ENCODE measurements at regions not wholly inside any gene's neighbourhood (a gene's known extent, or its start where the extent isn't known, plus 50 kb on each side); places are given as distances from the start of the nearest gene placed in this dataset.

DNA sequence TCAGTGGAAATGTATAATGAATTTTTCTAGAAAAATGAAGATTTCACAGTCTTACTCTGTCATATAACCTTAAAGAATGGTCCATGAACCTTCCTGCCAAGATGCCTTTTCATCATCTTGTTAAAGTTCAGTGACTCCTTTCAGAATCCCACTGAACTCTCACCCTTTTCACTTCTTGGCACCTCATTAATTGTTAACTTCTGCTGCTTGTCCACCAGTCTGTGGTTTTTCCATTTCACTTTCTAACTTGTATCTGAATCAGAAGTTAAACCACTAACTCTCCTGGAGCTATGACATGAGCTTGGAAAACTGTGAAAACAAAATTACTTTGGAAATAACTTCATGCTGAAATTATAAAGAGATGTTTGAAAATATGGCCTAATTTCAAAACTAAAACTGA is 281.2 kb upstream of the ALCAM start:
- no peak overlapping the region for H3K9ac ChIP-seq (replicated peaks in 1 of 4; ENCODE audit: extremely low read depth in 1 of 4, low read depth in 3 of 4, low read length in 3 of 4)
- no peak overlapping the region for H3K18ac ChIP-seq (ENCODE audit: extremely low read depth, low read length)
- FAIRE-seq (no peak), DNase-seq (ENCODE audit: low read depth in 1 of 2, low spot score in 2 of 2) (no peak)
- H3K27ac ChIP-seq (ENCODE audit: low read depth, low read length), result no peak overlapping the region
- no peak overlapping the region for H3K4me2 ChIP-seq (ENCODE audit: insufficient read depth in 1 of 2, low read depth in 2 of 2, low read length in 2 of 2)
- no peaks in the 10 kb centered on the region for H4K20me1 ChIP-seq (replicated peaks in 1 of 2; ENCODE audit: control insufficient read depth in 1 of 2, insufficient read depth in 2 of 2, low read length in 2 of 2)
- no peaks in the 10 kb centered on the region for H3K27me3 ChIP-seq (replicated peaks in 1 of 4; ENCODE audit: control insufficient read depth in 3 of 4, extremely low read depth in 1 of 4, insufficient read depth in 3 of 4, low read length in 3 of 4)
- no peaks in the 10 kb centered on the region for H3K4me1 ChIP-seq (replicated peaks in 1 of 4; ENCODE audit: control insufficient read depth in 3 of 4, insufficient read depth in 4 of 4, low read length in 3 of 4)
- no peak for TF ChIP-seq CREB1 (IDR thresholded peaks at IDR 0.05)
- no peak for TF ChIP-seq SIN3A (conservative IDR thresholded peaks at IDR 0.05 in 1 of 2, IDR thresholded peaks at IDR 0.05 in 1 of 2; ENCODE audit: low read depth in 1 of 2, low read length in 2 of 2)
- no peak for TF ChIP-seq ASH2L (IDR thresholded peaks at IDR 0.05; ENCODE audit: low read length)
- TF ChIP-seq E2F6 (IDR thresholded peaks at IDR 0.05), result no peak
- H4K91ac ChIP-seq (replicated peaks; ENCODE audit: insufficient read length, low read length), result no peak overlapping the region
- H3K14ac ChIP-seq (ENCODE audit: insufficient read length), result no peak overlapping the region
- no peak overlapping the region for H2BK5ac ChIP-seq (ENCODE audit: low read depth, low read length)
- CTCF ChIA-PET (ENCODE audit: partially characterized antibody), result no interaction called here
- H3K23ac ChIP-seq (ENCODE audit: insufficient read length), result no peak overlapping the region
- H2AFZ ChIP-seq (ENCODE audit: low read length), result no peak overlapping the region
- H3K4me3 ChIP-seq (ENCODE audit: extremely low read depth in 1 of 4, insufficient read depth in 2 of 4, low read depth in 3 of 4, low read length in 4 of 4), result no peak overlapping the region
- H3K9me3 ChIP-seq (ENCODE audit: insufficient read depth in 2 of 2, low read depth in 1 of 2, low read length in 1 of 2), result 0 out of 4 replicates have a peak, but pooled peaks cover 0 to 3% of the 10 kb centered on the region in 2 experiments
- no peak overlapping the region for H3K56ac ChIP-seq (replicated peaks; ENCODE audit: insufficient read length, low read depth, low read length)
- H4K8ac ChIP-seq (ENCODE audit: extremely low read depth, insufficient read depth, low read length), result no peak overlapping the region
- H4K5ac ChIP-seq (ENCODE audit: insufficient read length, low read depth, low read length), result no peak overlapping the region
- no peaks in the 10 kb centered on the region for H3K36me3 ChIP-seq (ENCODE audit: control insufficient read depth in 2 of 4, insufficient read depth in 4 of 4, low read length in 3 of 4)
- H2BK12ac ChIP-seq (ENCODE audit: low read depth, low read length), result no peak overlapping the region
- H2BK20ac ChIP-seq (ENCODE audit: low read length), result no peak overlapping the region
- H3K79me1 ChIP-seq (ENCODE audit: low read depth, low read length), result no peaks in the 10 kb centered on the region
- H2BK120ac ChIP-seq (replicated peaks; ENCODE audit: low read depth, low read length), result no peak overlapping the region
- no peaks in the 10 kb centered on the region for H3K23me2 ChIP-seq (ENCODE audit: low read depth, low read length)
- H2AK5ac ChIP-seq (ENCODE audit: low read depth, low read length), result no peak overlapping the region
- no peak overlapping the region for H3K4ac ChIP-seq (replicated peaks; ENCODE audit: insufficient read length, low read depth, low read length)
- POLR2A ChIA-PET (ENCODE audit: partially characterized antibody), result no interaction called here
- no peaks in the 10 kb centered on the region for H3K79me2 ChIP-seq (ENCODE audit: control insufficient read depth in 1 of 2, insufficient read depth in 2 of 2, low read length in 2 of 2)
- no peak overlapping the region for H2BK15ac ChIP-seq (ENCODE audit: low read length)
